Gastrocnemius medialis (tissue), 4 donors: ENCODE measurements at regions not wholly inside any gene's neighbourhood (a gene's known extent, or its start where the extent isn't known, plus 50 kb on each side); places are given as distances from the start of the nearest gene placed in this dataset.

ENCODE experiments used
- ATAC-seq, 2 donors: fragments of 150-250 bp; one replicate each; pipeline ENCODE4 v1.9.1; 2016
- DNase-seq, 2 donors: peaks; one replicate each; pipeline ENCODE4 v3.0.0-alpha.2; 2019
- H3K27ac ChIP-seq, 4 donors: fragments of 200-600 bp; sonication (generic); 1 replicate in 1 of 4; 2 replicates in 3 of 4; pipeline ENCODE4 v1.5.1; 2016 to 2018; ENCODE audit warnings: mild to moderate bottlenecking in 2 of 4, moderate library complexity in 1 of 4
- H3K27me3 ChIP-seq, 3 donors: fragments of 200-600 bp; sonication (generic) in 2 of 3; 1 replicate in 1 of 3; 2 replicates in 2 of 3; pipeline versions ENCODE4 v1.5.1 to v1.6.0; 2016 to 2019; ENCODE audit warnings: mild to moderate bottlenecking in 1 of 3, moderate library complexity in 1 of 3
- H3K36me3 ChIP-seq, 2 donors: fragments of 200-600 bp; sonication (generic) in 1 of 2; one replicate each; pipeline ENCODE4 v1.5.1; 2017 to 2018
- H3K4me1 ChIP-seq, 2 donors: fragments of 200-600 bp; sonication (generic) in 1 of 2; one replicate each; pipeline ENCODE4 v1.5.1; 2016 to 2017; ENCODE audit warnings: mild to moderate bottlenecking in 2 of 2
- H3K4me3 ChIP-seq, 4 donors: fragments of 200-600 bp; sonication (generic) in 3 of 4; 1 replicate in 1 of 4; 2 replicates in 3 of 4; pipeline ENCODE4 v1.5.1; 2016 to 2019; ENCODE audit warnings: mild to moderate bottlenecking in 2 of 4
- H3K9me3 ChIP-seq, 3 donors: fragments of 200-600 bp; sonication (generic) in 2 of 3; 1 replicate in 1 of 3; 2 replicates in 2 of 3; pipeline ENCODE4 v1.5.1; 2016 to 2019
- CTCF ChIP-seq, 5 experiments: fragments of 450-650 bp in 3 of 5; fragments of 200-600 bp in 2 of 5; sonication (generic) in 2 of 5; IDR thresholded peaks in 4 of 5; conservative IDR thresholded peaks in 1 of 5; 1 replicate in 4 of 5; 2 replicates in 1 of 5; pipeline ENCODE4 v1.5.1; 2016 to 2019; ENCODE audit warnings: antibody characterized with exemption in 5 of 5, mild to moderate bottlenecking in 3 of 5, moderate library complexity in 3 of 5
- POLR2A ChIP-seq, 2 donors: fragments of 450-650 bp; IDR thresholded peaks; one replicate each; pipeline ENCODE4 v1.6.1; 2017; ENCODE audit warnings: antibody characterized with exemption in 2 of 2, mild to moderate bottlenecking in 2 of 2, moderate library complexity in 2 of 2
- in situ Hi-C, 4 donors: fragments of 200-750 bp; cut with MboI; loops; one replicate each; pipeline versions ENCODE4 v1.15.0 to v1.8.0; 2017; ENCODE audit warnings: low sequenced_read_pairs in 4 of 4
- intact Hi-C: fragments of 100-400 bp; cut with DNase I; formaldehyde crosslinking; loops from one replicate; pipeline ENCODE4 v1.15.1; 2023; ENCODE audit warnings: low total_unique reads

GRCh38 chr15:61511089-61511488, 282.0 kb upstream of the RORA start:
- ATAC-seq (no peak), DNase-seq (no peak)
- Histone ChIP-seq H3K4me3 (no peak overlapping the region), H3K9me3 (no peaks in the 10 kb centered on the region), H3K27ac (no peak overlapping the region), H3K36me3 (no peaks in the 10 kb centered on the region), H3K4me1 (no peaks in the 10 kb centered on the region), H3K27me3 (no peaks in the 10 kb centered on the region)
- TF ChIP-seq POLR2A (IDR thresholded peaks at IDR 0.05), result no peak
- no peak for TF ChIP-seq CTCF (IDR thresholded peaks at IDR 0.05 in 4 of 5, conservative IDR thresholded peaks at IDR 0.05 in 1 of 5)
- in situ Hi-C loops (no loop called here), intact Hi-C loops (no loop called here)

GRCh38 chr15:61509327-61509840, 280.3 kb upstream of the RORA start:
- no peaks in the 10 kb centered on the region for H3K9me3 ChIP-seq
- no peak for DNase-seq
- in situ Hi-C loops (no loop called here), intact Hi-C loops (no loop called here)
- no peak overlapping the region for H3K27ac ChIP-seq
- H3K36me3 ChIP-seq, result no peaks in the 10 kb centered on the region
- H3K4me1 ChIP-seq, result no peaks in the 10 kb centered on the region
- no peak for TF ChIP-seq CTCF (IDR thresholded peaks at IDR 0.05 in 4 of 5, conservative IDR thresholded peaks at IDR 0.05 in 1 of 5)
- no peak for TF ChIP-seq POLR2A (IDR thresholded peaks at IDR 0.05)
- no peaks in the 10 kb centered on the region for H3K27me3 ChIP-seq
- no peak overlapping the region for H3K4me3 ChIP-seq
- ATAC-seq, result no peak

- in situ Hi-C loops, result no loop called here
- DNase-seq, result no peak
- TF ChIP-seq POLR2A (IDR thresholded peaks at IDR 0.05), result no peak
- no peak for TF ChIP-seq CTCF (IDR thresholded peaks at IDR 0.05 in 4 of 5, conservative IDR thresholded peaks at IDR 0.05 in 1 of 5)
- H3K27me3 ChIP-seq, result no peaks in the 10 kb centered on the region
- H3K27ac ChIP-seq, result no peak overlapping the region
- ATAC-seq, result no peak
- H3K9me3 ChIP-seq, result no peaks in the 10 kb centered on the region
- H3K4me1 ChIP-seq, result no peaks in the 10 kb centered on the region
- intact Hi-C loops, result no loop called here
- H3K36me3 ChIP-seq, result no peaks in the 10 kb centered on the region
- no peak overlapping the region for H3K4me3 ChIP-seq
Observed at GRCh38 chr15:61503383-61503969, 274.4 kb upstream of the RORA start.

- no peak overlapping the region for H3K27ac ChIP-seq
- no peak overlapping the region for H3K4me3 ChIP-seq
- no peaks in the 10 kb centered on the region for H3K4me1 ChIP-seq
- no peak for TF ChIP-seq CTCF (IDR thresholded peaks at IDR 0.05 in 4 of 5, conservative IDR thresholded peaks at IDR 0.05 in 1 of 5)
- no peak for TF ChIP-seq POLR2A (IDR thresholded peaks at IDR 0.05)
- in situ Hi-C loops, result no loop called here
- no peaks in the 10 kb centered on the region for H3K27me3 ChIP-seq
- no peak for ATAC-seq
- no peaks in the 10 kb centered on the region for H3K36me3 ChIP-seq
- H3K9me3 ChIP-seq, result no peaks in the 10 kb centered on the region
- no peak for DNase-seq
- intact Hi-C loops, result no loop called here
Observed at GRCh38 chr15:61501815-61502389, 272.8 kb upstream of the RORA start.
